NCI-H146 (cell line): ENCODE measurements at regions not wholly inside any gene's neighbourhood (a gene's known extent, or its start where the extent isn't known, plus 50 kb on each side); places are given as distances from the start of the nearest gene placed in this dataset.
A peak's percentile ranks its signal among the peaks of the same experiment; 100 is the strongest.

Experiments used
- DNase-seq: peaks from one replicate; lab custom pipeline; 2025; lab: John Stamatoyannopoulos, UW

DNA sequence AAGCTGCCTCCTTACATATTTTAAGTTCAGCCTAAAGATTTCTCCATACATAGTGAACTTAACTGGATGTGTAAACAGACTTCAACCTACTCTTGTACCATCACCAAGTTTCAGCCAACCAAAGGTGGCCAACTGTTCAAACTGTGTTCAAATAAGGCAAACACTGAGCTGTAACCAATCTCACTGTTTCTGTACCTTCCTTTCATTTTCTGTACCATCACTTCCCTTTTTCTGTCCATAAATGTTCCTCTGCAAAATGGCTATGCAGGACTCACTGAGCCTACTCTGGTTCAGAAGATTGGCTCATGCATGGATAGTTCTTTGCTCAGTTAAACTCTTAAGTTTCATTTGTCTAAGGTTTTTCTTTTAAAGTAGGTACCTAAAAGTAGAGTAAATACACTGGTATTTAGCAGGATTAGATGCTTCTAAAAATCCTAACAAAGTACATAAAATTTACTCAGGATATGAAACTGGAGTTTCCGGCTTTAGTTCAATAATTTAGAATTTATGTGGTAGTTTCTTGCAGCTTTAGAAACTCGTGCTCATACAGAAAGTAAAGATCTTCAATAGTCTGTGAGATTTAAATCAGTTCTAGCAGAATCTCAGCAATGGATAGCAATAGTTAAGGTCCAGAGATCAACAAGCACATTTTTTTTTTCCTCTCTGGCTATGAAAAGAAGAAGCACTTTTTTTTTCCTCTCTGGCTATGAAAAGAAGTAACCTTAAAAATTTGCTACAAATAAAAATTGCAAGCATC is 282.0 kb upstream of the PPFIA2 start:
- DNase-seq = no peak

DNA sequence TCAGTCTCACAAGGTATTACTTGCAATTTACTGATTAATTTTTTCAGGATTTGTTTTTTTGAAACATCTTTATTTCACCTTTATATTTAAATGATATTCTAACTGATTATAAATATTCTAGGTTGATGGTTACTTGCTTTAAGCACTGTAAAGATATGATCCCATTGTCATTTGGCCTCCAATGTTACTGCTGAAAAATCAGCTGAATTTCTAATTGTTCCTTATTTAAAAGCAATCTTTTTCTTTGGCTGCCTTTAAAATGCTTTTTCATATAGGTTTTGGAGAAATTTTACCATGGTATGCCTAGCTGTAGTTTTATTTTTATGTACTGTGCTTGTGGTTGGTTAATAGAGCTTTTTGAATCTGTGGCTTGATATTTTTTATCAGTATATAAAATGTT is 275.6 kb upstream of the PPFIA2 start:
- DNase-seq = no peak

DNA sequence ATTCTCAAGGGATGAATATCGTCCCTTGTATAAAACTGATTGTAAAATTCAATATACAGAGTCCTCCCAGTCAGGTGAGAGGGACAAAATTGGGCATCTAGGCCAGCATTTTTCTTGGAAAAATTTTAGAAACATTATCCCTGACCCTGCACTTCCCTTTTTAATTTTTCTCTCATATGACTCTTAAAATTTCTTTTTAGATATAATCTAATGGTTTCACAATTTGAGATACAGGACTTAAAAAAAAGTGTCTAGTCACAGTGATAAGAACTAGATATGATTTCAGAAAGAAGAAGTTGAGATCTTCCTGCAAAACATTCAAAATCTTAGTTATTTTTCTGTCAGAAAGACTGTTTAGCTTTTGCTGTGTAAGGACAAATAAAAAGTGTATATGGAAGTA is 270.8 kb upstream of the PPFIA2 start:
- DNase-seq = no peak

DNA sequence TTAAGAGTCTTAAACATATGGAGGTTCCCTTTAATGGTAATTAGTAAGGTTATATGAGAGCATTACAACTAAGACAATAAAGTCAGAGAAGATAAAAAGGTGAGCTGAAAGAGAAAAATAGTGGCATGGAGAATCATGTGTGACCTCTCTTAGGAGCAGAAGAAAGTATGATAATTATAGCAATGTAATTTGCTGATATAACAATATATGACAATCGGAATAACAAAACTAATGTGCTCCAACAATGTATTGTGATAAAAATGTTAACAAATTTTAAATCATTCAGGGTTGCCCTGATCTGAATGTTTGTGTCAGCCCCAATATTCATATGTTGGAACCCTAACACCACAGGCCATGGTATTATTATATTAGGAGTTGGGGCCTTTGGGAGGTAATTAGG is 269.6 kb upstream of the PPFIA2 start:
- DNase-seq = no peak

DNA sequence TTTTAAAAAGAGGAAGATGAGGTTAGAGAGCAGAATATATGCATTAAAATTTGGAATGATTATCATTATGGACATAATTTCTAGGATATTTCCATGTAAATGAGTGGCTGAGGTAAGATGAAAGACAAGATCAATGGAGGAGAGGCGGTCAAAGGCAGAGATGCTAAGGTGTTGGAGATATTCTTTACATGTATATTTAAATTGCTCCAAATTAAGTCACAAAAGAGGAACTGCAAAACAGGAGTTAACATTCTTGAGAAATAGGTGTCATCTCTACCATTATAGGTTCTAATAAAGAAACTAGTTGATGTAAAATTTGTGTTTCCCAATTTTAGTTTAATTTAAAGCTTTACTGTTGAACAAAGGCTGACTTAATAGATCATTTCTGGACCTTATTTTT is 268.5 kb upstream of the PPFIA2 start:
- no peak for DNase-seq

DNA sequence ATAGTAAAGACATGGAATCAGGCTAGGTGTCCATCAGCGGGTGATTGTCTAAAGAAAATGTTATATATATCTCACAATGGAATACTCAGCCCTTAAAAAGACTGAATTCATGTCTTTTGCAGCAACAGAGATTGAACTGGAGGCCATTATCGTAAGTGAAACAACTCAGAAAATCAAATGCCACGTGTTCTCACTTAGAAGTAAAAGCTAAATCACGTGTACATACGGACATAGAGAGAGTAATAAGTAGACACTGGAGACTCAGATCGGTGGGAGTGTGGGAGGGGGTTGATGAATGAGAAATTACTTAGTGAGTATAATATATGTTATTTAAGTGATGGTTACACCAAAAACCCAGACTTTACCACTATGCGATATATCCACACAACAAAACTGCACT is 266.3 kb upstream of the PPFIA2 start:
- no peak for DNase-seq

DNA sequence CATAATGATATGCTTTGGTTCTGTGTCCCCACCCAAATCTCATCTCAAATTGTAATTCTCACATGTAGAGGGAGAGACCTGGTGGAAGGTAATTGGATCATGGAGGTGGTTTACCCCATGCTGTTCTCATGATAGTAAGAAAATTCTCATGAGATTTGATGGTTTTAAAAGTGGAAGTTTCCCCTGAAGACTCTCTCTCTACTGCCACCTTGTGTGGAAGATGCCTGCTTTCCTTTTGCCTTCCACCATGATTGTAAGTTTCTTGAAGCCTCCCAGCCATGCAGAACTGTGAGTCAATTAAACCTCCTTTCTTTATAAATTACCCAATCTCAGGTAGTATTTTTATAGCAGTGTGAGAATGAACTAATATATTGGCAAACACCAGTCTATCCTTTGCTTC is 260.4 kb upstream of the PPFIA2 start:
- DNase-seq = no peak

DNA sequence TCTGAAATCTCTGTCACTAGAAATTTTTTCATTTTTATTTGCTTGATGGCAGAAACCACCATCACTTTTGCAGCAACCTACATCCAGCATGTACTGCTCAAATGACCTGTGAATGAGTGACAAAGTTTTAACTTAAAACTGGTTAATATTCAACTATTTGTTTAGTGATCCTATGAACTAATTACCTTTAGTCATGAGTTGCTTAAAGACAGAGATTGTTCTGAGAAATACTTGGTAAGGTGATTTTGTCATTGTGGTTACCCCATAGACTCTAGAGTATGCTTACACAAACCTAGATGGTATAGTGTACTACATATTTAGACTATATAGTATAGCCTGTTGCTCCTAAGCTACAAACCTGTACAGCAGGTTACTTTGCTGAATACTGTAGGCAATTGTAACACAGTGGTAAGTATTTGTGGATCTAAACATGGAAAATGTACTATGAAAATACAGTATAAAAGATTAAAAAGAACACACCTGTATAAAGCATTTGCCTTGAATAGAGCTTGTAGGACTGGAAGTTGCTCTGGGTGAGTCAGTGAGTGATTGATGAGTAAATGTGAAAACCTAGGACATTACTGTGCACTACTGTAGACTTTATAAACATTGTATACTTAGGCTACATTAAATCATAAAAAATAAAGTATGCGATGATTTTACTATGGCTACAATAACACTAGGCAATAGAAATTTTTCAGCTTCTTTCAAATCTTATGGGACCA is 256.6 kb upstream of the PPFIA2 start:
- no peak for DNase-seq

DNA sequence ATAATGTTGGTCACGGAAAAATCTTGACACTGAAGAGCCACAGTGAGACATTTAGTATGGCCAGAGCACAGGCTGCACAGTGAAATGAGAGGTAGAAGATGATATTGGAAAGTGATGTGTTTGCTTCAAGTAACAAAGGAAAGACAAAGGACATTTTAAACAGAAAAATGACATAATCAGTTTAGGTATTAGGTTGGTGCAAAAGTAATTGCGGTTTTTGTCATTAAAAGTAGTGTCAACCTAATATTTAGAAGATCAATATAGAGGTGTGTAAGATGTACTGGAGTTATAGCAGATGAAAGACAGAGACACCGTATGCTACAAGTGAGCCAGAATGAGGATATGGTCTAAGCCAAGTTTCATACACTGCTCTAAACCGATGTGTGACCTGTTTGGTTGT is 253.0 kb upstream of the PPFIA2 start:
- no peak for DNase-seq

DNA sequence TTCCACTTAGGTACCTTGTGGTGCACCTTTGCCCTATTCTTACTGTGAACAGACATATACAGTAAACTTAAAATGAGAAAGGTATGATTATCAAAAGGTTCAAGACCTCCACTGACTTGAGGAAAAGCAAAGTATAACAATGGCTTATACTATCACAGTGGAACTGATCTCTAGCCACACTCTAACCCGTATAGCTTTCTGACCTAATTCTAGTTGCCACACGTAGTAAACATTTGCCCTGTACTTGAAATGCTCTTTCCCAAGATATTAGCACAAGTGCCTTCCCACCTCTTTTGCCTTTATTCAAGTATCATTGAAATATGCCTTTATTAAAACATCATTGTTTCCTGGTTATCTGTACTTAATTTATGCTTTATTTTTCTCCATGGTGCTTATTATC is 250.4 kb upstream of the PPFIA2 start:
- DNase-seq = no peak

DNA sequence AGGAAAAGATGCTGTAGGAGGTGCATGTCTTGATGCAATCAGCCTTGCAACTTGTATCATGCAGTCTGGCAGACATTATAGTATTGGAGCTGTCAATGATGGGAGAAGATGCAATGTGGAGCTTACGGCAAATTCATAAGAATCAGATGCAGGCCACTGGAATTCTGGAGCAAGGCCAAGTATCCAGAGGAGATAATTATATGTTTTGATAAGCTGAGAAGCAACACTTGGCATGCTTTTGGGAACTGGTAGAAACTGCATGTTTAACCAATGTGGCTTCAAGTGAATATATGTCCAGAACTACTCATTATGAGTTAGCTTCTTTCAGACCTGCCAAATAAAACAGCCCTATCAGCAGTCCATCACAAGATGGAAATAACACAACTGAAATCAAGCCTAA is 249.1 kb upstream of the PPFIA2 start:
- DNase-seq = peak; percentile 69

DNA sequence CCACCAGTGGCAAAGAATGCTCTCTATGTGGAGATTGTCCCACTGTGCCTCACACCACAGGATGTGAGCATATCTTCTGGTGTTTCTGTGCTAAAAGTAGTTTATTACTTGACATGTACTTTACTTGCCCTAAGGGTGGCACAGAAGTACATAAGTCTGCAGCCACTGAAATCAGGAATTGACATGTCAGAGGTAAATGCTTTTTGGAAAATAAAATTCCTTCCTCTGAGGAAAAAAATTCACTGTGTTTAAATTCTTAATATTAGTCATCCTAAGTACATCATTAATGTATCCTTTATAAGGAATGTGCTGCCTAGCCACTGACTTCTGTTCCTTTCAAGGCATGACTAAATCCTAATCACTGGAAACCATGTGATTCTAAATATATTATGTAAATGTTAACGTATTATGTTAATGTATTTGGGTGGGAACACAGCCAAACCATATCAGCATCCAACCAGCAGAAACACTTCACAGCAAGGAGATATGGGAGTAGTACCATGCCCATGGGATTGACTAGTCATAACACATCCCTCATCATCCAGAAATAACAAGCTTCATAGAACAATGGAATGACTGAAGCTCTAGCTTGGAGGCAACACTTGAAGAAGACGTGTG is 239.7 kb upstream of the PPFIA2 start:
- DNase-seq = no peak

DNA sequence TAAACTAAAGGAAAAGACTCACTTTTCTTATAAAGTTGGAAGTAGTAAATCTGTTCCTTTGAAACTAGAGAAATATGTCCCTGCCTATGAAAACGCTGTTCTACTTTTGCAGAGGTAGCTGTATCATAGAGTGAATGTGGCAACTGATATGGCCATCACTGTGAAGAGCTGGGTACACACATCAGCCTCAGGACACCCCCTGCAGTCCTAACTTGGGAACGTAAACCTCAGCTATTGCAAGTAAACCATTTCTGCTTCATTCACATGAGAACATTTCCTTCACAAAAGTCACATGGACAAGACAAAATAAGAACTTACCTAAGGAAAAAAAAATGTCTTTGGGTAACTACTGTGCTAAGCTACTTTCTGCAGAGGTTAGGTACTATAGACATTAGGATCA is 233.3 kb upstream of the PPFIA2 start:
- DNase-seq = peak; percentile 70

DNA sequence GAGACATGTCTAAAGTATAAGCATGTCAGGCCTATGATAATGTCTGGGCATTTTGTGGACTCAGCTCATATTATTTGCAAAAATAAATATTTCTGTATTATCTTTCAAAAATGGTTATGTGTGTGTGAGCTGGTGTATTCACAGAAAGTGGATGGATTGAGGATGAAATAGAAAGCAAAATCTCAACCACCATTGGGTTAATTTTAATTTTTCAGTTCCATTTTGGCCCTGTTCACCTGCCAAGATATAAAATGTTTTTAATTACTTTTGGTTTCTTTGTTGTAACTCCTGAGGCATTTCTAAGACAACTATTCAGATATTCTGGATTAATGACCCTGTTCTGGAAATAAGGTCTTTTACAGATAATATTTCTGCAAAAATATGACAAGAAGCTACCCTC is 232.7 kb upstream of the PPFIA2 start:
- DNase-seq = no peak

DNA sequence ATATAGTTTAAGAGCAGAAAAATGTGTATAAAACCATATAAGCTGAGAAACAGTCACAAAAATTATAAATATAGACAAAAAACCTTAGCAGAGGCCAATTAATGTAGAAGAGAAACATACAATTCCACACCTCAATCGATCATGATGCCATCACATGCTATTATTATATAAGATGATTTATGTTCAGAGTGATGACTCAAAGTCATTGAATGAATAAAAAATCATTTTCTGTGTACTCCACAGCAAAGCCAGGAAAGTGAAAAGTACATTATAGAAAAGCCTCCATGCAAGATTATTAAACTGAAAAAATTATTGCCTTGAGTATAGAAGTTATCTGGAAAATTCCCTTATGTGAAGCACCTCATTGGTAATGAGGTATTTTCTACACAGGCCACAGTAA is 229.2 kb upstream of the PPFIA2 start:
- no peak for DNase-seq

DNA sequence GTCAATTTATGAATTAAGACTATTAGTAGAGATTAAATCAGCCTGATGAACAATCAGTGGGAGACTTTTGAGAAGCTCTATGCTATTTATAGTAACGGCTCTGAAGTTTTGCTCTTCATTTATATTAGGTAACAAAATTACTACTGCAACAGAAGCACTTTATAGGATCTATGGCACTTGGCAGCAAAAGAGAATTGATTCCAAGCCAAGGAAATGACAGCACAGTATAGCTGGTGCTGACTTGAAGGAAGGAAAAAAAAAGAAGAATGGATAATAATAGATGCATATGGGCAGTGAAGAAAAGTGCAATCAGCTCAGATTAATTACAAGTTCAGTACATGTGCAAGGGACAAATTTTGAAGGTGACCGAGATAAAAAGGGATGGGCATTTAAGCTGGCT is 228.2 kb upstream of the PPFIA2 start:
- no peak for DNase-seq

DNA sequence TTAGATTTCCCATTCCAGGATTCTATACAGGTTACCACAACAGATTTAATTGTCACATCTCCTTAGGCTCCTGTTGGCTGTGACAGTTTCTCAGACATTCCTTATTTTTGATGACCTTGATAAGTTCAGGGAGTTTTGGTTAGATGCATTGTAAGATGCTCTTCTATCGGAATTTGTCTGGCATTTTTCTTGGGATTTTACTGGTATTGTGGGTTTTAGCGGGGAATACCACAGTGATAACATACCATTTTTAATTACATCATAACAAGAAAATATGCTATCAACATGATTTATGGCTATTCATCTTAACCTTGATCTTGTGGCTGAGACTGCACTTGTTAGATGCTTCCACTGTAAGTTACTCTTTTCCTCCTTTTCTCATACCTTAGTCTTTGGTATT is 217.5 kb upstream of the PPFIA2 start:
- no peak for DNase-seq

DNA sequence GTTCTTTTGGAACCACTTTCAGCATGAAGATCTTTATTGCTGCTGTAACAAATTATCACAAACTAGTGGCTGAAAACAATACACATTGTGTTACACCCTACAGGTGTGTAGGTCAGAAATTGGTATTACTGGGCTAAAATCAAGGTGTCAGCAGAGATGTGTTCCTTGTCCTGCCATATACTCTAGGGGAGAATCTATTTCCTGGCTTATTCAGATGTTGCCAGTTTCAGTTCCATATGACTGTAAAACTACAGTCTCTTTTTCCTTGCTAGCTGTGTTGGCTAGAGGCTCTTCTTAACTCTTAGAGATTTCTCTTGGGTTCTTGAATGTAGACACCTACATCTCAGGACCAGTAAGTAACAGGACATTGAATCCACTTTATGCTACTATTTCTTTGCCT is 215.6 kb upstream of the PPFIA2 start:
- no peak for DNase-seq

DNA sequence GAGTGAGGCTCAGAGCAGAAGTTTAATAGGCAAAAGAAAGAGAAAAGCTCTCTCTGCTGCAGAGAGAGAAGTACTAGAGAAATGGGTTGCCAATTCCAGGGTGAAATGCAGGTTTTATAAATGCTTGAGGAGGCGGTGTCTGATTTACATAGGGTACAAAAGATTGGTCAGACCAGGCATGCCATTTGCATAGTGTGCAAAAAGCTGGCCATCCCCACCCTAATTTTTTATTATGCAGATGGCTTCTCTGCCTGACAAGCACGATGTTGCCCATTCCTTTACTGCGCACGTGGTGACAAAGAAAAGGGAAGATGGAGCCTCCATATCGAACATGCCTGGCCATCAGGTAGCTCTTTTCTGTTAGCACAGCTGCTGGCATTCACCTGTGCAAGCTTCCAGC is 209.3 kb upstream of the PPFIA2 start:
- DNase-seq = peak; percentile 81

DNA sequence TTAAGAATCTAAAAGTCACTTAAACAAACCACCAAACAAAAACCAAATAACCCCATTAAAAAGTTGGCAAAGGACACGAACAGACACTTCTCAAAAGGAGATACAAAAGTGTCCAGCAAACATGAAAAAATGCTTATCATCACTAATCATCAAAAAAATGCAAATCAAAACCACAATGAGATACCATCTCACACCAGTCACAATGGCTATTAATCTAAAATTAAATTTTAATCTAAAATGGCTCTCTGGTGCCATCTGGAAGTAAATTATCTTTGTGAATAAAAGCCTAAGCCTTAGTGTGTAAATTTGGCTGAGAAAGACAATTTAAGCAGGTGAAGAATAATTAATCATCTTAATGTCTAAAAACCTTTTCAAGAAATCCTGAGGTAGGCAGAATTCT is 204.5 kb upstream of the PPFIA2 start:
- no peak for DNase-seq

DNA sequence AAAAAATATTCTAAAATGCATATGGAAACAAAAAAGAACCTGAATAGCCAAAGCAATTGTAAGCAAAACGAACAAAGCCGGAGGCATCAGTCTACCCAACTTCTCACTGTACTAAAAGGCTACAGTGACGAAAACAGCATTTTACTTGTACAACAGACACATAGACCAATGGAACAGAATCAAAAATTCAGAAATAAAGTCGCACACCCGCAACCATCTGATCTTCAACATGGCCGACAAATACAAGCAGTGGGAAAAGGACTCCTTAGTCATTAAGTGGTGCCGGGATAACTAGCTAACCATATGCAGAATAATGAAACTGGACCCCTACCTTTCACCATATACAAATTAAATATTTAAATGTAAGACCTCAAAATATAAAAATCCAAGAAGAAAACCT is 203.9 kb upstream of the PPFIA2 start:
- no peak for DNase-seq

DNA sequence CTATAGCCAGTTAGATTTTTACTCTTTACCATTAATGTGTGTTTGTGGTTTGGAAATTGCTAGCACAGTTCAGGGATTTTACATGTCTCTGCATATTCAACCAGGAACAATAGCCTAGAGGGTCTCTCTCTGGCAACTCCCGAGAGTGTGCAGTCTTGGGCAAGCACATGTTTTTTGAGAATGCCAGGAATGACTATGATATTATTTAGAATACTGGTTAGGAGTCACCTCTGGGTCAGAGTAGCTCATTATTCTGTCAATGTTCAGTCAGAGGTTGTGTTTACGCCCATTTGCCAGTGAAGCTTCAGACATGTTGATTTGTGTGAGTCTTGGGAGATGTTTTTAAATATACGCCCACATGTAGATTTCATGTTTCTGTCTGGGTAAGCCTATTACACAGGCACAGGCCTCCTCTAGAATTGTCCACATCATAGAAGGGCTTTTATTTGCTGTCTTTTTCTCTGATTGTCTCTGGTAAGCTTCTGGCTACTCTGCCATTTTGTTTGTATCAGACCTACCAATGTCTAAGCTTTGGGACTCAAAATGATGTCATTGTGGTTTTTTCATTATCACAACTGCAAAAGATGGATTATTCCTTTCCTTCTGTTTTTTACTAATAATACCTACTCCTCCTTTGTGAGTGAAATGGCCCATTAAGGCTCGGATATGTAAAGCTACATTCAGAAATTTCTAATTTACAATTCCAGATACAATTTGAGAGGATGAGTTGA is 203.1 kb upstream of the PPFIA2 start:
- no peak for DNase-seq

DNA sequence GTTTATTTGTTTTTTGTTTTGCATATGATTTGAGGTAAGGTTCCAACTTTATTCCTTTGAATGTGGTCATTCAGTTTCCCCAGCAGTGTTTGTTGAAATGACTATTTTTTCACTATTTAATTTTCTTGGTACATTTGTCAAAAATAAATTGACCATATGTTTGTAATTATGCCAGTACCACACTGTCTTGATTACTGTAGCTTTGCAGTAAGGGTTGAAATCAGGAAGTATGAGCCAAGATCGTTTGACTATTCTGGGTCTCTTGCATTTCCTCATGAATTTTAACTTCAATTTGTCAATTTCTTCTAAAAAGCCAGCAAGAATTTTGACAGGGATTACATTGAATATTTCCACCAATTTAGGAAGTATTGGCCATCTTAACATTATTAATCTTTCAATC is 199.3 kb upstream of the PPFIA2 start:
- DNase-seq = no peak
